K562 (cell line): ENCODE measurements at regions not wholly inside any gene's neighbourhood (a gene's known extent, or its start where the extent isn't known, plus 50 kb on each side); places are given as distances from the start of the nearest gene placed in this dataset.

Experiments
- ATAC-seq: fragments of 200-7000 bp; cut with Tn5 transposase; 3 replicates; pipeline ENCODE4 v1.9.1; 2020; ENCODE audit warnings: moderate library complexity
- BruUV-seq: library from RNA; stranded (reverse); fragments of 400-500 nt; replicated peaks from 2 replicates; lab custom pipeline; 2021; lab: Mats Ljungman, UMichigan
- CTCF ChIA-PET: fragments of 300-600 bp; formaldehyde crosslinking; extraction: SDS; loops from one replicate; lab custom pipeline; 2021; ENCODE audit warnings: low intra/inter-chr PET ratio; lab: Yijun Ruan, JAX
- POLR2A ChIA-PET: fragments of 300-600, 350-650 bp; sonication (Branson Sonifier 250); formaldehyde crosslinking; extraction: SDS; loops from one replicate; lab custom pipeline; 2021; ENCODE audit warnings: antibody characterized with exemption, inconsistent platforms; lab: Yijun Ruan, JAX
- DNase-seq, 4 experiments: peaks; one replicate each; pipeline versions ENCODE4 v3.0.0 to v3.0.0-alpha.2; 2011 to 2018; ENCODE audit warnings: low spot score in 3 of 4, mixed read lengths in 3 of 4; ENCODE audit errors: extremely low read depth in 1 of 4
- FAIRE-seq: peaks from 2 replicates; lab custom pipeline; 2011; peaks lifted over from hg19 to GRCh38; lab: Jason Lieb, UNC
- H2AFZ ChIP-seq: 2 replicates; pipeline ENCODE4 v1.6.0; 2011; ENCODE audit warnings: low read depth, low read length, control low read depth, inconsistent platforms
- H3K27ac ChIP-seq: fragments of 200-600 bp; 3 replicates; pipeline ENCODE4 v1.8.0; 2011; ENCODE audit warnings: low read depth, mild to moderate bottlenecking, control low read depth, inconsistent platforms, low read length, moderate library complexity, mixed read lengths; ENCODE audit errors: extremely low read depth
- H3K27me3 ChIP-seq, 2 experiments: fragments of 300-600 bp in 1 of 2; 2 replicates in 1 of 2; 3 replicates in 1 of 2; pipeline versions ENCODE4 v1.6.0 to v1.8.0; 2011; ENCODE audit warnings: inconsistent platforms in 2 of 2, low read length in 2 of 2, mild to moderate bottlenecking in 1 of 2, mixed read lengths in 1 of 2, moderate library complexity in 1 of 2; ENCODE audit not compliant: control insufficient read depth in 2 of 2, insufficient read depth in 2 of 2
- H3K36me3 ChIP-seq: fragments of 300-600 bp; 3 replicates; pipeline ENCODE4 v1.8.0; 2011; ENCODE audit warnings: mild to moderate bottlenecking, low read length, inconsistent platforms; ENCODE audit not compliant: control insufficient read depth, insufficient read depth
- H3K4me1 ChIP-seq, 2 experiments: fragments of 200-600 bp in 1 of 2; replicated peaks in 1 of 2; 2 replicates in 1 of 2; 3 replicates in 1 of 2; pipeline versions ENCODE4 v1.5.1 to v1.8.0; 2011; ENCODE audit warnings: inconsistent platforms in 2 of 2, low read length in 2 of 2, mild to moderate bottlenecking in 1 of 2, mixed read lengths in 1 of 2, moderate library complexity in 1 of 2; ENCODE audit not compliant: control insufficient read depth in 2 of 2, insufficient read depth in 2 of 2
- H3K4me2 ChIP-seq: 2 replicates; pipeline ENCODE4 v1.6.1; 2011; ENCODE audit warnings: low read length, control low read depth, inconsistent platforms, mixed read lengths; ENCODE audit not compliant: insufficient read depth
- H3K4me3 ChIP-seq: fragments of 200-600 bp; sonication (generic), shearing (Covaris generic); 2 replicates; pipeline ENCODE4 v1.5.1; 2016; ENCODE audit warnings: control low read depth, inconsistent platforms
- H3K79me2 ChIP-seq: fragments of 200-600 bp; 3 replicates; pipeline ENCODE4 v1.8.0; 2011; ENCODE audit warnings: low read length, inconsistent platforms; ENCODE audit not compliant: control insufficient read depth, insufficient read depth
- H3K9ac ChIP-seq, 2 experiments: 2 replicates each; pipeline versions ENCODE4 v1.6.0 to v1.6.1; 2011; ENCODE audit warnings: low read depth in 2 of 2, low read length in 2 of 2, control low read depth in 1 of 2, inconsistent platforms in 1 of 2, mild to moderate bottlenecking in 1 of 2, mixed read lengths in 1 of 2; ENCODE audit not compliant: insufficient read depth in 1 of 2
- H3K9me1 ChIP-seq: one replicate; pipeline ENCODE4 v1.6.0; 2011; ENCODE audit warnings: inconsistent platforms, mild to moderate bottlenecking, low read length, moderate library complexity; ENCODE audit not compliant: control insufficient read depth, insufficient read depth
- H3K9me3 ChIP-seq: replicated peaks from 2 replicates; pipeline ENCODE4 v1.5.1; 2011; ENCODE audit warnings: low read depth, low read length, inconsistent platforms; ENCODE audit not compliant: control insufficient read depth, insufficient read depth
- H4K20me1 ChIP-seq: replicated peaks from 2 replicates; pipeline ENCODE4 v1.6.1; 2011; ENCODE audit warnings: low read length, inconsistent platforms, mixed read lengths; ENCODE audit not compliant: control insufficient read depth, insufficient read depth
- EWSR1 ChIP-seq: fragments of 450-650 bp; IDR thresholded peaks from 2 replicates; pipeline ENCODE4 v1.6.1; 2018; ENCODE audit warnings: borderline replicate concordance, mild to moderate bottlenecking, low read depth, moderate library complexity; ENCODE audit not compliant: partially characterized antibody
- KAT8 ChIP-seq: fragments of 450-650 bp; IDR thresholded peaks from 2 replicates; pipeline ENCODE4 v1.6.1; 2016; ENCODE audit warnings: low read depth, mild to moderate bottlenecking
- MAFG ChIP-seq: fragments of 450-650 bp; conservative IDR thresholded peaks from 2 replicates; pipeline ENCODE4 v1.6.1; 2016; ENCODE audit warnings: missing genetic modification characterization, missing compliant biosample characterization
- NFE2 ChIP-seq: IDR thresholded peaks from 2 replicates; pipeline ENCODE4 v1.6.1; 2014; ENCODE audit warnings: antibody characterized with exemption, low read depth
- PRPF4 ChIP-seq: fragments of 200-400 bp; formaldehyde crosslinking; IDR thresholded peaks from one replicate; pipeline ENCODE4 v1.6.1; 2017; ENCODE audit warnings: low read length, low read depth, mild to moderate bottlenecking; ENCODE audit not compliant: insufficient read depth, poor library complexity, severe bottlenecking
- ZC3H11A ChIP-seq: IDR thresholded peaks from 2 replicates; pipeline ENCODE4 v1.6.1; 2012; ENCODE audit warnings: low read depth, low read length, improper control_type of control experiment
- ZZZ3 ChIP-seq: fragments of 450-650 bp; IDR thresholded peaks from 2 replicates; pipeline ENCODE4 v1.6.1; 2016; ENCODE audit warnings: antibody characterized with exemption, mild to moderate bottlenecking, moderate library complexity
- WGBS: fragments of 100-300 bp; shearing (Covaris generic); methylation state at CpG from one replicate; pipeline ENCODE4 v1.1.6; 2016; ENCODE audit warnings: low coverage, mixed read lengths; ENCODE audit not compliant: insufficient coverage; ENCODE audit errors: missing lambda C conversion rate; 5-methylcytosine and 5-hydroxymethylcytosine counted together
- in situ Hi-C: fragments of 300-500 bp; cut with MboI; formaldehyde crosslinking; loops from 4 replicates; pipeline ENCODE4 v1.15.0; 2018; ENCODE audit warnings: inconsistent platforms, mixed read lengths
- intact Hi-C: fragments of 100-400 bp; cut with micrococcal nuclease; formaldehyde crosslinking; loops from 2 replicates; pipeline ENCODE4 v1.14.2; 2022
- TF ChIP-seq, protein P1 (sequence below), 2 experiments: fragments of 450-650 bp; IDR thresholded peaks; 2 replicates each; pipeline ENCODE4 v1.6.1; 2016; ENCODE audit warnings: mild to moderate bottlenecking in 2 of 2, borderline replicate concordance in 1 of 2, low read depth in 1 of 2, moderate library complexity in 1 of 2

DNA sequence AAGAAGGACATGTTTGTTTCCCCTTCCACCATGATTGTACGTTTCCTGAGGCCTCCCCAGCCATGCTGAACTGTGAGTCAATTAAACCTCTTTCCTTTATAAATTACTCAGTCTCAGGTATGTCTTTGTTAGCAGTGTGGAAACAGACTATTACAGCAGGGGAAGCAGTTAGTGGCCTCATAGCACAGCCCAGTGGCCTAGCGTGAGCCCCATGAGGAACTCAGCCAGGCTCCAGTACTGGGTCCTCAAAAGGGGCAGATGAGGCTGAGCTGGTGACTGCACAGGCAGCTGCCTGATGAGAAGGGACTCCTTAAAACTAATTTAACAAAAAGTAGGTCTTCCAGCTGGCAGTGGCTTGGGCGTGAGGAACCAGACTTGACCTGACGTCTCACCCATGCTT lies 399.9 kb downstream of the CDH26 start:
- no peak for TF ChIP-seq ZC3H11A
- intact Hi-C loops: no loop called here
- no peak for FAIRE-seq
- BruUV-seq: no TSS peak
- Histone ChIP-seq H3K36me3 (no peaks in the 10 kb centered on the region), H3K4me2 (no peak overlapping the region), H3K9me3 (no peaks in the 10 kb centered on the region), H3K4me3 (no peak overlapping the region), H3K79me2 (no peaks in the 10 kb centered on the region), H3K9me1 (no peaks in the 10 kb centered on the region), H3K4me1 (no peaks in the 10 kb centered on the region; a peak in 1 of 5 replicates), H3K9ac (no peak overlapping the region), H2AFZ (no peak overlapping the region), H4K20me1 (0 out of 2 replicates have a peak, but pooled peaks cover 2% of the 10 kb centered on the region), H3K27ac (no peak overlapping the region), H3K27me3 (peaks cover 0 to 3% of the 10 kb centered on the region in 2 experiments; a peak in 1 of 5 replicates)
- in situ Hi-C loops: no loop called here
- ChIA-PET POLR2A (no interaction called here), CTCF (no interaction called here)
- ATAC-seq: no peak
- WGBS: 0% methylated on average over 4 of the region's 4 CpGs
- no peak for DNase-seq

DNA sequence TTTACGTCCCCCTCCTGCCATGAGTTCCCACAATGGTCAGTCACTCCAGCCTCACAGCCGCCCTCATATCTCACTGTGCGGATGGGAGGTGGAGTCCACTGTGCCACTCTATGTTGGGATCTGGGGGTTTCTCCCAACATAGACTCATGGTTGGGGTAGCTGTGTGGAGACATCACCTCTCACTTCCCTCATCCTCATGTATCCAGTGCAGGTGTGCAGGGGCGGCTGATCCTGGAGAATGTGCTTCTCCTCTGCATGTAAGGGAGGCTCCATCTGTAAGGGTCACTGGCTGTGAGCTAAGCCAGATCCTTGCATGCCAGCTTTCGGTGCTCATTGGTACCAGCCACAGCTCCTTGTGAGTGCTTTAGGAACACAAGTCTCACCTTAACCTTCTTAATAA lies 400.8 kb downstream of the CDH26 start:
- POLR2A ChIA-PET: no interaction called here
- Histone ChIP-seq H3K27me3 (no peaks in the 10 kb centered on the region; a peak in 1 of 5 replicates), H3K9me3 (no peaks in the 10 kb centered on the region), H3K9me1 (no peaks in the 10 kb centered on the region), H3K4me2 (no peak overlapping the region), H3K27ac (no peak overlapping the region), H3K9ac (no peak overlapping the region), H3K79me2 (no peaks in the 10 kb centered on the region), H2AFZ (no peak overlapping the region), H4K20me1 (0 out of 2 replicates have a peak, but pooled peaks cover 2% of the 10 kb centered on the region), H3K4me3 (no peak overlapping the region), H3K36me3 (no peaks in the 10 kb centered on the region), H3K4me1 (no peaks in the 10 kb centered on the region; a peak in 1 of 5 replicates)
- FAIRE-seq (no peak), DNase-seq (no peak), ATAC-seq (no peak)
- in situ Hi-C loops (no loop called here), intact Hi-C loops (no loop called here)
- WGBS: 0% methylated on average over 5 of the region's 5 CpGs
- BruUV-seq: no TSS peak
- CTCF ChIA-PET: no interaction called here
- TF ChIP-seq ZZZ3: no peak
- TF ChIP-seq PRPF4: no peak
- TF ChIP-seq NFE2: no peak
- TF ChIP-seq KAT8: no peak
- TF ChIP-seq MAFG (tag): no peak
- no peak for TF ChIP-seq EWSR1
- TF ChIP-seq, protein P1, sequence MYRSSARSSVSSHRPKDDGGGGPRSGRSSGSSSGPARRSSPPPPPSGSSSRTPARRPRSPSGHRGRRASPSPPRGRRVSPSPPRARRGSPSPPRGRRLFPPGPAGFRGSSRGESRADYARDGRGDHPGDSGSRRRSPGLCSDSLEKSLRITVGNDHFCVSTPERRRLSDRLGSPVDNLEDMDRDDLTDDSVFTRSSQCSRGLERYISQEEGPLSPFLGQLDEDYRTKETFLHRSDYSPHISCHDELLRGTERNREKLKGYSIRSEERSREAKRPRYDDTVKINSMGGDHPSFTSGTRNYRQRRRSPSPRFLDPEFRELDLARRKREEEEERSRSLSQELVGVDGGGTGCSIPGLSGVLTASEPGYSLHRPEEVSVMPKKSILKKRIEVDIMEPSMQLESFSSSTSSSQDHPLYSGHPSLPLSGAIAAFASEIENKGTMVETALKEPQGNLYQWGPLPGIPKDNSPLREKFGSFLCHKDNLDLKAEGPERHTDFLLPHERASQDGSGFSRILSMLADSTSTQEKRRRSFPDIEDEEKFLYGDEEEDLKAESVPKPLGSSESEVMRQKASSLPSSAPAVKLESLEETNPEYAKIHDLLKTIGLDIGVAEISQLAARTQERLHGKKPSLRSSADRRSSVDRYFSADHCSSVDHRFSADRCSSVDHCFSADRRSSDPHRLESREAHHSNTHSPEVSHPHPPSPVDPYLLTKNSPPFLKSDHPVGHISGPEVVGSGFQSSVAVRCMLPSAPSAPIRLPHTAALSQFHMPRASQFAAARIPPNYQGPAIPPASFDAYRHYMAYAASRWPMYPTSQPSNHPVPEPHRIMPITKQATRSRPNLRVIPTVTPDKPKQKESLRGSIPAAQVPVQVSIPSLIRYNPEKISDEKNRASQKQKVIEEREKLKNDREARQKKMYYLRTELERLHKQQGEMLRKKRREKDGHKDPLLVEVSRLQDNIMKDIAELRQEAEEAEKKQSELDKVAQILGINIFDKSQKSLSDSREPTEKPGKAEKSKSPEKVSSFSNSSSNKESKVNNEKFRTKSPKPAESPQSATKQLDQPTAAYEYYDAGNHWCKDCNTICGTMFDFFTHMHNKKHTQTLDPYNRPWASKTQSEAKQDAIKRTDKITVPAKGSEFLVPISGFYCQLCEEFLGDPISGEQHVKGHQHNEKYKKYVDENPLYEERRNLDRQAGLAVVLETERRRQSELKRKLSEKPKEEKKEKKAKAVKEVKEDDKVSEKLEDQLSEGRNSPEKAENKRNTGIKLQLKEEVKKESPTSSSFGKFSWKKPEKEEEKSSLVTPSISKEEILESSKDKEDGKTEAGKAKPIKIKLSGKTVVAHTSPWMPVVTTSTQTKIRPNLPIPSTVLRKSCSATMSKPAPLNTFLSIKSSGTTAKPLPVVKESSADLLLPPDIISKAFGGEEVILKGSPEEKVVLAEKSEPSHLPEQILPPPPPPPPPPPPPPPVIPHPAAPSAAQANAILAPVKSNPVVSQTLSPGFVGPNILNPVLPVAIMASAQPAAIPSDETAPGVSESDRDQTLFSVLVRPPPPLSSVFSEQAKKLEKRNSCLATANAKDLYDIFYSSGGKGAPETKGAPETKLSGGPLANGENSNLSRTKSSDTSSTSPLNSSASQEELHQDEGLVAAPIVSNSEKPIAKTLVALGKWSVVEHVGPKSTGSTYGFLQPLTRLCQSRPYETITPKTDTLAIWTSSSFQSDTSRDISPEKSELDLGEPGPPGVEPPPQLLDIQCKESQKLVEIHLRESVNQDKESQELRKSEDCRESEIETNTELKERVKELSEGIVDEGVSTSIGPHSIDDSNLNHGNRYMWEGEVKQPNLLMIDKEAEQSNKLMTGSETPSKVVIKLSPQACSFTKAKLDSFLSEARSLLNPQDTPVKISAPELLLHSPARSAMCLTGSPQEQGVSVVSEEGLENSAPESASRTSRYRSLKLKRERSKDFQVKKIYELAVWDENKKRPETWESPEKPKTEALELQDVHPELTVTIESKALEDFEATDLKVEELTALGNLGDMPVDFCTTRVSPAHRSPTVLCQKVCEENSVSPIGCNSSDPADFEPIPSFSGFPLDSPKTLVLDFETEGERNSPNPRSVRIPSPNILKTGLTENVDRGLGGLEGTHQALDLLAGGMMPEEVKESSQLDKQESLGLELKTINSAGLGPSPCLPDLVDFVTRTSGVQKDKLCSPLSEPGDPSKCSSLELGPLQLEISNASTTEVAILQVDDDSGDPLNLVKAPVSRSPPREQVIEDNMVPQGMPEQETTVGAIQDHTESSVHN (IDR thresholded peaks at IDR 0.05; ENCODE audit: borderline replicate concordance in 1 of 2, low read depth in 1 of 2): no peak
